ENCODE measurements at regions not wholly inside any gene's neighbourhood (a gene's known extent, or its start where the extent isn't known, plus 50 kb on each side); places are given as distances from the start of the nearest gene placed in this dataset.
"Not testable (repeated sequence)": the region's sequence is repeated elsewhere in the genome, so short reads cannot be mapped to it uniquely, and the experiment has no call there.

DNA sequence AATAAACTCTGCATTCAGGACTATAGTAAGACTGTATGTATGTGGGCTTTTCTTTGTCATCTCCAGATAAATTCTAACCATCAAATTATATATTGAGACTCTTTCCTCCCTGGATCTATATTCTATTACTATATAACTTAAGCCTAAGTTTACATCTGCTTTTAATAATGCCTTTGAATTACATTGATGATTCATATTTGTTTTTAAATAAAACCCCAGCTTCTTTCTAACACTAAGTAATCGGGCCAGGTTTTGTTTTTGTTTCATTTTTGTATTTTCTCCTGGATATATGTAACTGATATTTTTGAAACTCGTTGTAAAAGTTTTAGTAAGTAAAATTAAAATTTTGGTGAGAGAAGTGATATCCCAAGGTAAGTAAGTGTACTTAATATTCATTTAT lies 1599.1 kb downstream of the PCDH9 start:
- FAIRE-seq (no peak), DNase-seq (ENCODE audit: insufficient read length, low spot score) (no peak)

DNA sequence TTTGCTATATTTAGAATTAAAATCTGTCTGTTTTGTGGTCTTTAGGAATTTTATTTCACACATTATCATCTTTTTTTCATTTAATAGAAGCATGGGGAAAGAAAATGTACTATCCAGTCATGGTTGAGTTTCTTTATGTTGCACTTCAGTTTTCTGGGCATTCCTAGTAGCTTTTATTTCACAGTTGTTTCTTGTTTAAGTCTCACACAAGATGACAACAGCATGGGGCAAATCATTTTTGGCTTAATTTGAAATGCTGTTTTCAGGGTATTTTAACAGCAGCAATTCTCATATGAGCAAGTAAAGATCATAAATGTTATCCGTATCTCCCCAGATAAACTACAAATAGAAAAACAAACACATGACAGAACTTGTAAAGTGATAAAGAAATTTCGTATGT lies 1600.2 kb downstream of the PCDH9 start:
- no peak for DNase-seq (ENCODE audit: insufficient read length, low spot score)
- FAIRE-seq = no peak

GRCh38 chr13:65623148-65623547 lies 1607.0 kb downstream of the PCDH9 start:
- no peak for DNase-seq (ENCODE audit: insufficient read length, low spot score)
- FAIRE-seq = no peak

DNA sequence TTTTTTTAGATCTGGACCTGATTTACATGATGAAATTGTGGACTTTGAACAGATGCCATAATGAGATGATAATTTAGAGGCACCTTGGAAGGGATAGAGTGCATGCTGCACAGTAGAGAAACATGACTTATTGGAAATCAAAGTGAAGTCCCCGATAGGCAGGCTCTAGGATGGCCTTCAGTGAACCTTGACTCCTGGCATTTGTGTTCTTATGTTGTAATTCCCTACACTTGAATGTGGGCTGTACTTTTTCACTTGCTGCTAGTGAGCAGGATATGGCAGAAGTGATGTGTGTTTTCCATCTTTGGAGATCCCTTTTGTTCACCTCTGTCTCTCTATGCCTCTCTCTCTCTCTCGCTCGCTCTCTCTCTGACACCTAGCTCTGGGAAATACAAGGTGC lies 1614.6 kb downstream of the PCDH9 start:
- DNase-seq (ENCODE audit: insufficient read length, low spot score) = no peak
- no peak for FAIRE-seq

- no peak for FAIRE-seq
- DNase-seq (ENCODE audit: insufficient read length, low spot score) = no peak
Measured at GRCh38 chr13:65613004-65613403, 1617.1 kb downstream of the PCDH9 start.

DNA sequence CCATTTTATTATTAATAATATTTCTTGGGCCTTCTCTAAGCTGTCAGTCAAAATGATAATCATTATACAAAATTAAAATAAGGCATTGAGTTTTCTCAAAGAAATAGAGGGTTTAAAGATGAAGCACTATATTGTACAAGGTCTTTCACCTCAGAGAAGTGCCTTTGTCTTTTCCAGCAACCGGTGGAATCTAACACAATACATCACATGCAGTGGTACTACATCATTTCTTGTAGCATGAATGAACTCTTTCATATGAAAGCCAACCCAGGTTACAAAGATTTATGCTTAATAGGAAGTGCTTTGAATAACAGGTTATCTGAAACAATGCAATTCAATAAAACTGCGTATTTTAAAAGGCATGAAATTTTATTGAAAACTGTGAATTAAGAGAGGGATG lies 1620.8 kb downstream of the PCDH9 start:
- no peak for FAIRE-seq
- DNase-seq (ENCODE audit: insufficient read length, low spot score) = no peak

GRCh38 chr13:65606622-65607021 lies 1623.5 kb downstream of the PCDH9 start:
- DNase-seq (ENCODE audit: insufficient read length, low spot score) (no peak), FAIRE-seq (no peak)

DNA sequence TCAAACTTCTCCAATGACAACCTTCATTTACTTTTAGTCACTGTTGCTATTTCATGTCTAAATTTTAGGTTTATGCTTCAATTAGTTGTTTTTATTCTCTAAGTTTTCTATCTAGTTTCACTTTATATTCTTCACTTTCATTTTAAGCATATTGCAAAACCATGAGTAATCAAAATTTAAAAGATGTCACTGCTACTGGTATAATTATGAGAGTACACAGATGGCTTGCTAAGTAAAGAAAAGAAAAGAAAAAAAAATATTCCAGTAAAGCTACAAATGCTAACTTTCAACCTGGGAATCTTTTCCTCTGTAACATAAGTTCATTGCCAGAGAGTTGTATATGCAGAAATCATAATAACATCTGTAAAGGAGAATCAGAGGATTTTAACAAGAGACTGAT lies 1624.7 kb downstream of the PCDH9 start:
- DNase-seq (ENCODE audit: insufficient read length, low spot score) (no peak), FAIRE-seq (no peak)

DNA sequence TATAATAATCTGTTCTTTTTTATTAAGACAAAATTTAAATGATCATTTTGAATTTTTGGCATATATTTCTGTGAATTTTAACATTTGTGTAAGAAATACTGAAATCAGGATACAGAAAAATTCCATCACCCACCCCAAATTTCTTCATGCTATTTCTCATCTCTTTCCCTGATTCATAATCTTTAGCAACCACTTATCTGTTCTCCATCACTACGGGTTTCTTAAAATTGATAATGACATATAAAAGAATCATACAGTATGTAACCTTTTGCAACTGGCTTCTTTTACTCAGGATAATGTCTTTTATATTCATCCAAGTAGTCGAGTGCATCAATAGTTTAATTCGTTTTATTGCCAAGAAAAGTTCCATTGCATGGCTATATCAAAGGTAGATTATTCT lies 1627.0 kb downstream of the PCDH9 start:
- DNase-seq (ENCODE audit: insufficient read length, low spot score) (no peak), FAIRE-seq (no peak)

DNA sequence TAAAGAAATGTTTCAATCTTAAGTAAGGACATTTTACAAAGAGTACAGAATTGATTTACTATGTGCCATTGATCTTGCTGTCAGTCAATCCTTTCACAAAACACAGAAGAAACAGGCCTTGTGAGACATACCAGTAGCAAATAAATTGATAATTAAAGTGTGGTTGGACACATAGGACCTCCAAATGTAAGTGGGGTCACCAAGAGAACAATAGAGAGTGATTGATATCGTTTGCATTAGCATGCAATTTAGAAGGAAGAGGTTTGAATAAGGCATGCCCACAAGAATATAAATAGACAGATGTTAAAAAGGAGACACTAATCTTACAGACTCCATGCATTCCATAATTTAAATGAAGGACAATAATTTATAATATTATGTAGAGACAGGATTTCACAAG lies 1628.3 kb downstream of the PCDH9 start:
- DNase-seq (ENCODE audit: insufficient read length, low spot score) = no peak
- no peak for FAIRE-seq

GRCh38 chr13:65600702-65601101 lies 1629.4 kb downstream of the PCDH9 start:
- DNase-seq (ENCODE audit: insufficient read length, low spot score) = no peak
- FAIRE-seq = no peak

DNA sequence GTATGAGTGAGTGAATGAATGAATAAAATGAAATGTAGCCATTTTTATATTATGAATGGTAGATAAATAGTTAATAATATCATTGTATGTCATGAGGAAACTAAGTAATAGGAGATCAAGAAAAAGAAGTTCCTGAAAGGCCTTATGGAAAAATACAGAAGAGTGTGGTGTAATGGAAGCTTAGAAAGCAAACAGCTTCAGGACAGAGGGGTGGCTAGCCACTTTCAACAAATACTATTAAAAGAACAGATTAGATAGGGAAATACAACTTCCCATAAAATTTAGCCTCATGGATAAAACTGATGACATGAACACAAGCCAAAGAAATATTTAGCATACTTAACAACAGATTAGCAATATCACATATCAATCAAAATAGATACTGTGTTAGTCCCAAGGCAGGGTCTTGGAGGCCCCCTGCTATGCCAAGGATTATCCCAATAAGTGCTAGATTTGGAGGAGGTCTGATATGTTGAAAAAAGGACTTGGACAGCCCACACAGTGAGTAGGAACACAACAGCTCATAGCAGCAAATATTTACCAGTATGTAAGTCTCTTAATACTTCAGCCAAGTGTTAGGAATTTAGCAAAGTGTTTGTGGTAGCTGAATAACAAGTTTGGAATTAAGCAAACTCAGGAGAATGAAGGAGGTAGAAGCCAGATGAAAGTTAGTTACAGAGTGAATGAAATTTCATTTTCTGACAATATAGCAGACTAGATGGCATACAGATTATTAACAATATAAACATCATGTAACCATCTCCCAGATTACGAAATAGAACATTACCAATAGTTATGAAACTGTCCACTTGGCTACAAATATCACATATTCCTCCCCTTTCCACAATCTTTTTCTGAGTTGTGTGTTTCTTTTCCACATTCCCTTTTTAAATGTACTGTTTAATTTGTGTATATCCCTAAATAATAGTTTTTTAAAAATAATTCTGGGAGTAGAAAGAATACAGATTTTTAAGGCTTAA lies 1632.0 kb downstream of the PCDH9 start:
- DNase-seq (ENCODE audit: insufficient read length, low spot score) = no peak
- FAIRE-seq = no peak

DNA sequence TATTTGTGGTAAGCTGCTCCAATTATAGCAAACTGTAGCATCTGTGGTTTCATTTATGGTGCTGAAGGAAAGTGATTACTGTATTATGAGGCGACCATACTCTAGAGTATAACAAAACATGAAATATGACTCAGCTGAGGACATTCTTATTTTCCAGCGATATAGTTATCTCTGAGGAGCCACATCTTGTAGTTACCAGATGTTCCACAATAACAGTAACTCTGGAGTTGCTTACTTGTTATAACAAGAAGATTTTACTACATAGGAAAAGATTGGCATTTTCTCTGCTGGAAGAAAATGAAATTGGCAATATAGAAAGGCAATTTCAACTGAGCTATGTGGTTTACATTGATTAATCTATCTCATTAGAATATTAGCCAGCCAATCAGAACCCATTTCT lies 1634.2 kb downstream of the PCDH9 start:
- FAIRE-seq = no peak
- no peak for DNase-seq (ENCODE audit: insufficient read length, low spot score)

DNA sequence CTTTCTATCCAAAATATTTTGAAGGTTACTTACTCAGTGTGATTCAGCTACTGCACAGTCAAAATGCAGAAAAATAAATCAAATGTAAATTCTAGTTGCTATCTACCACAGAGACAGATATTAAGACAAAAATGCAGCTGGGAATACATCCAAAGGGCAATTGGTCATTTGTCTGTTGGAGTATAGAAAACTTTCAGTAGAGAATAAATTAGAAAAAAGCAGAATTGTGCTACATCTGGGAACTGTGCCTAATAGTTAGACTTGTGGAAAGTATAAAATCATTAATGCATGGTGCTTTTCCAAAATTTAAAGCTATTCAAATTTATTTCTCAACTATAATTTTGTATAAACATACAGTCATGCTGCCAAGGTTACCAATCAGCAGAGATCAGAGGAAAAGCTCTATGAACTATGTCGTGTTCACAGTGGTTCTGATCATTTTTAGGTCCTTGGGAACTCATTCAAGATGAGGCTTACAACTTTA lies 1635.8 kb downstream of the PCDH9 start:
- no peak for FAIRE-seq
- no peak for DNase-seq (ENCODE audit: insufficient read length, low spot score)

- DNase-seq (ENCODE audit: insufficient read length, low spot score) (no peak), FAIRE-seq (no peak)
Measured at GRCh38 chr13:65593298-65593874, 1636.8 kb downstream of the PCDH9 start.

GRCh38 chr13:65592731-65593130 lies 1637.4 kb downstream of the PCDH9 start:
- DNase-seq (ENCODE audit: insufficient read length, low spot score) (no peak), FAIRE-seq (no peak)

DNA sequence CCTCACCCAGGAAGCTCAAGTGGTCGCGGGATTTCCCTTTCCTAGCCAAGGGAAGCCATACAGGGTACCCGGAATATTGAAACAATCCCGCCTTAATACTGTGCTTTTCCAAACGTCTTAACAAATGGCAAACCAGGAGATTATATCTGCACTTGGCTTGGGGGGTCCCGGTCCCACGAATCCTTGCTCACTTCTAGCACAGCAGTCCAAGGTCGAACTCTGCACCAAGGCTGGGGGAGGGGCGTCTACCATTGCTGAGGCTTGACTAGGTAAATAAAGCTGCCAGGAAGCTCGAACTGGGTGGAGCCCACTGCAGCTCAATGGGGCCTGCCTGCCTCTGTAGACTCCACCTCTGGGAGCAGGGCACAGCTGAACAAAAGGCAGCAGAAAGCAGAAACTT lies 1644.8 kb downstream of the PCDH9 start:
- no peak for FAIRE-seq
- no peak for DNase-seq (ENCODE audit: insufficient read length, low spot score)

- FAIRE-seq = no peak
Measured at GRCh38 chr13:65584126-65584525, 1646.0 kb downstream of the PCDH9 start.

DNA sequence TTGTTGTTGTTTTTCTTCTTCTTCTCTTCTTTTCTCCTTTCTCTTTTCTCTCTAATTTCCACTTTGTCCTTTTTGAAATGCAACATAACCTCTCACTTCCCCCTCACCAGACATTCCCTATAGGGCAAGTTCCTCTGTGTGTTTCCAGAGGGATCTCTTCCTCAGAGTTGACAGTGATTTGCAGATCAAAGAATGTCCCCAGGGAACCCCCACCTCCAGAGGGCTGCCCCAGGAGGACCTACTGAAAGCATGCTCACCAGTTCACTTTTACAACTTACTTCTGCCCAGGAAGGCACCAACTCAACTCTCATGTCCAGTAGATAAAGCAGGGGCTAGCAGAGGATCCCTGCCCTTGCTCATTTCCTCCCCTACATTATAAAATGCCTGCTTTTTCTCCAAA lies 1648.0 kb downstream of the PCDH9 start:
- DNase-seq (ENCODE audit: insufficient read length, low spot score) (no peak), FAIRE-seq (no peak)

More at GRCh38 chr13:65584126-65584525, 1646.0 kb downstream of the PCDH9 start:
- DNase-seq (ENCODE audit: insufficient read length, low spot score) = no peak

- DNase-seq (ENCODE audit: insufficient read length, low spot score); FAIRE-seq: not testable (repeated sequence)
Measured at GRCh38 chr13:65564561-65564960, 1665.6 kb downstream of the PCDH9 start.

GRCh38 chr13:65562305-65562704 lies 1667.8 kb downstream of the PCDH9 start:
- FAIRE-seq (no peak), DNase-seq (ENCODE audit: insufficient read length, low spot score) (no peak)

GRCh38 chr13:65560936-65561335 lies 1669.2 kb downstream of the PCDH9 start:
- no peak for DNase-seq (ENCODE audit: insufficient read length, low spot score)
- no peak for FAIRE-seq
